ENCODE measurements at regions not wholly inside any gene's neighbourhood (a gene's known extent, or its start where the extent isn't known, plus 50 kb on each side); places are given as distances from the start of the nearest gene placed in this dataset.

- Histone ChIP-seq H3K27ac (ENCODE audit: insufficient read depth, low read depth, low read length) (no peak overlapping the region), H3K4me3 (replicated peaks in 1 of 3; ENCODE audit: insufficient read depth in 1 of 3, low read depth in 1 of 3, low read length in 3 of 3) (no peak overlapping the region), H3K9ac (replicated peaks; ENCODE audit: extremely low read depth, insufficient read depth, low read length) (no peak overlapping the region), H3K4me2 (ENCODE audit: insufficient read depth, low read length) (no peak overlapping the region), H3K9me1 (replicated peaks; ENCODE audit: control insufficient read depth, extremely low read depth, insufficient read depth, low read length) (no peaks in the 10 kb centered on the region), H4K20me1 (replicated peaks; ENCODE audit: control insufficient read depth, extremely low read depth, insufficient read depth, low read length) (no peaks in the 10 kb centered on the region), H3K27me3 (ENCODE audit: control insufficient read depth in 2 of 2, insufficient read depth in 2 of 2, low read length in 2 of 2) (peaks cover 0 to 21% of the 10 kb centered on the region in 2 experiments), H3K4me1 (ENCODE audit: control insufficient read depth, extremely low read depth, insufficient read depth, low read length) (no peaks in the 10 kb centered on the region), H3K36me3 (ENCODE audit: control insufficient read depth in 2 of 2, extremely low read depth in 1 of 2, insufficient read depth in 2 of 2, low read length in 2 of 2) (no peaks in the 10 kb centered on the region), H3K79me2 (ENCODE audit: control insufficient read depth, insufficient read depth, low read length) (no peaks in the 10 kb centered on the region), H3K9me3 (replicated peaks; ENCODE audit: control insufficient read depth, insufficient read depth, low read length) (no peaks in the 10 kb centered on the region), H2AFZ (ENCODE audit: low read depth, low read length) (no peak overlapping the region)
- TF ChIP-seq POLR2AphosphoS5 (IDR thresholded peaks at IDR 0.05; ENCODE audit: insufficient read depth, low read depth, low read length): no peak
- TF ChIP-seq POLR2A (IDR thresholded peaks at IDR 0.05; ENCODE audit: low read depth, low read length): no peak
- no peak for TF ChIP-seq MAX (IDR thresholded peaks at IDR 0.05; ENCODE audit: insufficient read depth, insufficient read length)
- TF ChIP-seq MYC (IDR thresholded peaks at IDR 0.05; ENCODE audit: low read depth, low read length): no peak
- TF ChIP-seq FOS (IDR thresholded peaks at IDR 0.05; ENCODE audit: borderline replicate concordance, insufficient read depth, low read length): no peak
- no peak for TF ChIP-seq EZH2 (IDR thresholded peaks at IDR 0.05; ENCODE audit: borderline replicate concordance, low read depth, low read length, severe bottlenecking)
- TF ChIP-seq CTCF (IDR thresholded peaks at IDR 0.05; ENCODE audit: extremely low read depth in 1 of 2, insufficient read depth in 1 of 2, low read depth in 1 of 2, low read length in 2 of 2): no peak
- TF ChIP-seq JUN (IDR thresholded peaks at IDR 0.05; ENCODE audit: borderline replicate concordance, insufficient read depth, insufficient read length, low read depth): no peak
- no peak for TF ChIP-seq GATA2 (IDR thresholded peaks at IDR 0.05; ENCODE audit: insufficient read depth, insufficient read length, low read depth, low read length)
- DNase-seq (ENCODE audit: low read depth, low spot score) (no peak), FAIRE-seq (no peak)
- dilution Hi-C loops (cut with MboI; ENCODE audit: extremely low pct_ligation_motif_present, low sequenced_read_pairs) (no loop called here), intact Hi-C loops (cut with micrococcal nuclease) (no loop called here)
- POLR2A ChIA-PET: no interaction called here
- no TSS peak for BruUV-seq (replicated peaks)
- CTCF ChIA-PET: interaction anchor here (0.8 kb wide), 1 partner anchor 23 kb away, joined by 4 read pairs; no protein-coding TSS in a partner anchor
These were observed 66.1 kb upstream of the VPREB1 start for GRCh38 chr22:22178355-22178965.

Data from endothelial cell of umbilical vein (primary cell).